HG03565 (cell line): ENCODE measurements at regions not wholly inside any gene's neighbourhood (a gene's known extent, or its start where the extent isn't known, plus 50 kb on each side); places are given as distances from the start of the nearest gene placed in this dataset.

Experiments used
- ATAC-seq: cut with Tn5 transposase; IDR thresholded peaks from one replicate; pipeline ENCODE4 v1.9.1; 2021; ENCODE audit warnings: mild to moderate bottlenecking, moderate library complexity; ENCODE audit not compliant: unreplicated experiment

DNA sequence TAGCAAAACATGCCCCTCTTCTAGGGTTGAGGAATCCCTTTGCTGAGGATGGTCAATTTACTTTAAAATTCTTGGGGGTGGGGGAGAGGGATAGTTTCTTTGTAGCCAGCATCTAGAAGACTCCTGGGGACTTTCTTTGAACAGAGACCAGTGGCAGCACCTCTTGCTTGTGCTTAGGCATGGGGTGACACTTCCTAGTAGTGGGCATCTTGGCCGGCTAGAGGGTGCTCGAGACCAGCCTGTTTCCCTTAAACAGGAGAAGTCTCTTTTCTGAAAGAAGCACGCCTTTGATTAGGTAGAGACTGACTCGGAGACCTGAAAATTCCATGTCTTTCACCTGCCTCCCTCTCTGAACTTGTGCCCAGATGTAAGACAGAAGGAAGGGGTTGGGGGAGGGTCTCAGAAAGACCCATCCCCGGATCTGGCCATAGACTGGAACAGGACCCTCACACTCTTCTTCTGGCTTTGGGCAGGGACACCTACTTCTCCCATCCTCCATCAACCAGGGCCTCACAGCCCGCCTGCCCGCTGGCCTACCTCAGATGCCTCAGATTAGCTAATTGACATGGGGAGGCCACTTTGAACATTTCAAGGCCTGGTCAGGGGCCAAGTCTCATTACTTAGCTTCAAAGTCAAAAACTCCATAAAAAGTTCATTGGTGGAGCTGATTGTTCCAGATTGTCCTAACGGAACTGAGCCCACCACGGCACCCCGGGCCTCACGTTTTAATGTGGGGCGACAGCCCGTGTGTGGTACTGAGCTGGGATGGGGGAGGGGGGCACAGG is 172.2 kb downstream of the CDC5L start:
- ATAC-seq, result no peak

DNA sequence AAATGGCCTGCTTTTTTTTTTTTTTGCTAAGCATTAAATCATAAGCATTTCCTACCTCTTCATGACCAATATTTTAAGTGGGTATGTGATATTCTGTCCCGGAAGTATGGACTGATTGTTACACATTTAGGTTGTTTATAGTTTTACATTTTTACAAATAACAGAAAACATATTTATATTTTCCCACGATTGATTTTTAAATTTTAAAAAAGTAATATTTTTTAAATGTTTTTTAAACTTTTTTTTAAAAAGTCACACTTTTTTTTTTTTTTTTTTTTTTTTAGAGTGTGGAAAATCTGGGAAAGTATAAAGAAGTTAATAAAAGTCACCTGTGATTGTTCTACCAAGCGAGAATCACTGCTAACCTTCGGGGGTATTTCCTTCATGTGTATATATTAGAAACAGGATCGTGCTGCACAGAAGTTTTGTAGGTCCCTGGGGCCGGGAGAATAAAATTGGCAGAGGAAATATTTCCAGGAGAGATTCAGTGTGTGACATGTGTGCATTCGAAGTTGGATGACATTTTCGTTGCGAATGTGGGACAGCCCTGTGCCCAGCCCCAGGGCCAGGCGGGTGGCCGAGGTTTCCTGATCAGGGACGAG is 173.1 kb downstream of the CDC5L start:
- ATAC-seq, result no peak

DNA sequence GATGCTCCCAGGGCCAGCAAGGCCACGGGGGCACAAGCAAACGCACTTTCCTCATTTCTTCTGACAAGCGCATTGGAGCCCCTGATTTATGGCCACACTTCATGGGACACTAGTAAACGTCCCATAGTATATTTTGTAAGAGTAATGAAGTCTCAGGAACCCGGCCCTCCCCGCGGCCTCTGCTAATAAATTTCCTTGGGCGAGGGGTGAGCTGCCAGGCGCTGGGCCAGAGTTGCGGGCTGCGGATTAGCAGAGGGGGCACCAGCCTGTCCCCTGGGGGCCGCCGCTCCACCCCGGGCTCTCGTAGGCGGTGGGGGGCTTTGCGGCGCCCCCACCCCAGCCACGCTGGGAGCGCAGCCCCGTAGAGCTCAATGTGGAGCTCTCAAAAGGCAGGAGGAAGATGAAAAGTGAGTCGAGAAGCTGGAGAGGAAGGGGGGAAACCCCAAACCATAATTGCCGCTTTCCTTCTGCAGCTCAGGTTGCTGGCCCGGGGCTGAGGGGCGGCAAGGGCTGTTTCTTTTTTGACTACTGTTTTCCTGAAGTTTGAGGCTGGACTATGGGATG is 173.6 kb downstream of the CDC5L start:
- no peak for ATAC-seq

DNA sequence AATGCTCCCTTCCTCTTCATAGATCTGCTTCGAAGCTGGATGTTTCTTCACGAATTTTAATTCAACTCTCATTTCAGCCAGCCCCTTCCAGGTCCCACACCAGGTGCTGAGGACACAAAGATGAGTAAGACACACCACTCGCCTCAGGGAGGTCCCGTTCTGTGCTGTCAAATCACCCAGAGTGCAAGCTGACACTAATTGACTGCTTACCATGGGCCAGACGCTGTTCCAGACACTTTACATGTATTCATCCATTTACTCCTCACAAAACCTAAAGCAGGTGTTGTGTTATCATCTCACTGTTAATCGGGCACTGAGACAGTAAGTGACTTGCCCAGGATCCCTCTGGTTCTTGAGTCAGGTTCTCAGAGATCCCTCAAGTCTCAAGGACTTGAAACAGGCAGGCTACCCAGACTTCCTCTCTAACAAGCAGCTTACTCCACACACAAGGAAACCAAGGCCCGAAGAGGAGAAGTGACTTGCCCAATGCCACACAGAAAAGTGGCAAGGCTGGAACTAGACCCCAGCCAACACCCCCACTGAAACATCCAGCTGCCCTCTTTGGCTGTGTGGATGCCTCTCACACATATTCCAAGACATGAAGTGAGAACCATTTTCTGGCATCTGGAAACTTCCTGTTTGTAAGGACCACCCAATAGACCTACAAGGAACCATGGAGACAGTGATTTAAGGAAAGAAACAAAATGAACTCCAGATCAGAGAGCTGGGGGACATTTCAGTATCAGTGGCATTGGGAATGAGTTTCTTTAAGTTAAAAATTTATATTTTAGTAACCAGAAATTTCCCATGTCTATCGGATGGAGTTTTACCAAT is 174.5 kb downstream of the CDC5L start:
- ATAC-seq, result no peak

DNA sequence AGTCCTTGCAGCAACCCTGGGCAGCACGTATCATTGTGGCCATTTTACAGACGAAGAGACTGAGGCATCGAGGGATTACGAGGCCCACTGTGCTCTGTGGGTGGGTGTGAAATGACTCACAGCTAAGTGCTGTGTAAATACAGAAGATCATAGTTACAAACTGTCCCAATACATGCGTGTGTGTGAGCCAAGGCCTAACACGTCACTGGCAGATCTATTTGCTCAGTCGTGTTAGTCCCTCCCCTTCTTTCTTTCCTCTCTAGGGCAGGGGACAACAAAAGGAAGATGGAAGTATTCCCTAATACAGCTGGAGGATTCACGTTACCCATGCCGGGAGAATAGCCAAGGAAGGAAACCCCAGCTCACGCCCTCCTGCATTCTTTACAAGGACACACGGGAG is 175.9 kb downstream of the CDC5L start:
- no peak for ATAC-seq

DNA sequence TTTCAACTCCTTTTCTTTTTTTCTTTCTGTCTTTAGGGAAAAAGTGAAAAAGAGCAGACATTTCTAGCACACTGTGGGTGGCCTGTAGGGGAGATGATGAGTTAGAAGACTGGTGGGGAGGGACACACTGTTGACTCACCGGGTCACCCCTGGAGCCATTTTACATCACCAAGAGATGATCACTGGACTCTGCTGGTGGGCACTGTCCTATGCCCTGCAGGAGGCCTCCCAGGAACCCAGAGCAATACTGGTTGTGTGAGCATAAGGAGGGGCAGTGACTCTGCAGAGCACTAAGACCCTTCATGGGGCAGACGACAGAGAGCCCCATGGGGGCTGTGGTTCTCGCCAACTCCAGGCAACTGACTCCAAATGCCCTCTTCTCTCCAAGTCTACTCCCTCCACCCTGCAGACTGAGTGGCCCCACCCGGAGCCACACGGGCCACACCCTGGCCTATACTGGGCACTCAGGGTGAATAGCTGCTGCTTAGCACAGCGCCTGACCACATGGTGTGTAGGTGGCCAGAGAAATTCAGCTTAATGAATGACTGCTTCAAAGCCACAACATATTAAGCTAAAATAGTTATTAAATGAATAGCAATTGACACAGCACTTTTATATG is 177.5 kb downstream of the CDC5L start:
- no peak for ATAC-seq

DNA sequence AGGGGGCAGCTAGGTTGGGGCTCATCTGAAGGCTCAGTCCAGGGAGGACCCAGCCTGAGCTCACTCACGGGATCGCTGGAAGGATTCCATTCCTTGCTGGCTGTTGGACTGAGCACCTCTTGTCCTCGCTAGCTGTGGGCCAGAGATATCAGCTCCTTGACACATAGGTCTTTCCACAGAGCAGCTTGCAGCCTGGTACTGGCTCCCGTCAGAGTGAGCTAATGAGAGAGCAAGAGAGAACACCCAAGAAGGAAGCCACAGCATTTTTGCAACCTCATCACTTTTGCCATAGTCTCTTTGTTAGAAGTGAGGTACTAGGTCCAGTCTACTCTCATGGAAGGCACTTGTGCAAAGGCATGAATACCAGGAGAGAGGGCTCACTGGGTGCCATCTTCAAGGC is 179.9 kb downstream of the CDC5L start:
- no peak for ATAC-seq

DNA sequence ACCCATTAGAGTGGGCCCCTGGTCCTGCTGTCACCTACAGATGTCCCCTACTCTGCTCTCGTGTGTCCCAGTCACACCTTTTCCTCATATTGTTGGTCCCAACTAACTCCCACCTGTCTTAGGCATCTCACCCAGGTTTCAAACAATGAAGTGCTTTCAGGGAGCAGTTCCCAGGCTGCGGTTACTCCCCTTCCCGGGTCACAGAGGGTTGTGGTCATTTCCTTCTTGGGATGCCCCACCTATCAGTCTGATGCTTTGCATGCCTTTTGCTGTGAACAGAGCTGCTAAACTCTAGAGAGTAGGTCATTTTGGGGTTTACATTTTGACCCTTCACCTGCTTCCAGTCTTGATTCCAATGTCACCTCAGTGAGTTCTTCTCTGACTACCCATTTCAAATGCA is 181.6 kb downstream of the CDC5L start:
- no peak for ATAC-seq

DNA sequence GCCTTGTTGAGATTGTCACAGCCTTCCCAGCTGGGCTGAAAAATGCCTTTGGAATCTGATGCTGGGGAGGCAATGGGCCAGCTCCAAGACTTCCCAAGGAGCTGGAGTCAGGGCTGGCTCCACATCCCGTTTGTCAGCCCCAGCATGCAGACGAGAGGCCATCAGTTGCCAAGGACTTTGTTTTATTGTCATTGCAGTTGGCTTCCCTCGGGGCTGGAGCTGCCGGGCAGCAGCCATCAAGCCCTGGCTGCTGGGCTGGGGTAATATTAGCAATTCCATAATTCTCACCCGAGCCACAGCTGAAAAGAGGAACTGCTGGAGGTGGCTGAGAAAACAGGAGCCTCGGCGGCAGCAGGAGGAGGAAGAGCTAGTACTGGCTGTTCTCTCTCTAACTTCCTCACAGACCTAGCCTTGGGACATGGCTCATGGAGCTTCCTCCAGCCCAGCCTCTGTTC is 182.5 kb downstream of the CDC5L start:
- ATAC-seq, result no peak

DNA sequence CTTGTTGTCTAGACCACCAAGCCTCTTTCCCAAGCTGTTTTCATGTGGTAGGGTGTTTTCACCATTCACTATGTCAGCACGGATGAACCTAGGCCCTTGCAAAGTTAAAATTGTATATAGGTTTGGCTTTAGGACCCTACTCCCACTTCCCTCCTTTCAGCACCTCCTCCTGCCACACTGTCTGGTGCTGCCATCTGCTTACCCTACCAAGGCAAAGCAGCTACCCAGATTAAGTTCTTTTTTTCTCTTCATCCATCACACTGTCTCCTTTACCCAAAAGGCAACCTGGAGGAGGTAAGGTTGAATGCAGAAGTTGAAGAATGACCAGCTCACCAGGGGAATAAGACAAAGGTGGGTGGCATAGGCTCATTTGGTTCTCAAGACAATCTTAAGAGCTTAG is 184.0 kb downstream of the CDC5L start:
- ATAC-seq, result no peak

DNA sequence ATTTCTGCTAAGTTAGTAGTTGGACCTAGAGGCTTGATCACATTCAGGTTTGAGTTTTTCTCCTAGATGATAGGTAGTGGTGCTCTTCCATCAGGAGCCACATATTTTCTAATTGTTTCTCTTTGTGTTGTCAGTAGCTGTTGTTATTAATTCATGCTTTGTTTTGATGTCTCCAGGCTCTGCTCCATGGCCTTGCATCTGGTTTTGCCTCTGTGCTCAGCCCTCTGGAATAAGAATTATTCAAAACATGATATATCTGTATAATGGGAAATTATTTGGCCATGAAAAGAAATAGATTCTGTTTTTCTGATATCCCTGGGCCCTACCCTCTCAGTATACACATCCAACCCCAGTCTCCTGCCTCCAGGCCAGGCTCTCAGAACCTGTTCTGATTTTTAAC is 184.8 kb downstream of the CDC5L start:
- ATAC-seq, result no peak

DNA sequence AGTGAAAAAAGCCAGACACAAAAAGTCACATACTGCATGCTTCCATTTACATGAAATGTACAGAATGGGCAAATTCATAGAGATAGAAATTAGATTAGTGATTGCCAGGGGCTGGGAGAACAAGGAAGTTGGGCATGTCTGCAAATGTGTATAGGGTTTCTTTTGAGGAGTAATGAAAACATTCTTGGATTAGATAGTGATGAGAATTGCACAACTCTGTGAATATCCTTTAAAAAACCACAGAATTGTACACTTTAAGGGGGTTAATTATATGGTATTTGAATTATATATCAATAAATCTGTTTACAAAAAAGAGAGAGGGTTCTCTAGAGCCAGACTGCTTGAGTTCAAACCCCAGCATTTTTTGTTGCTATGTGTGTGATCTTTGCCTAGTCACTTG is 188.1 kb downstream of the CDC5L start:
- ATAC-seq, result no peak

DNA sequence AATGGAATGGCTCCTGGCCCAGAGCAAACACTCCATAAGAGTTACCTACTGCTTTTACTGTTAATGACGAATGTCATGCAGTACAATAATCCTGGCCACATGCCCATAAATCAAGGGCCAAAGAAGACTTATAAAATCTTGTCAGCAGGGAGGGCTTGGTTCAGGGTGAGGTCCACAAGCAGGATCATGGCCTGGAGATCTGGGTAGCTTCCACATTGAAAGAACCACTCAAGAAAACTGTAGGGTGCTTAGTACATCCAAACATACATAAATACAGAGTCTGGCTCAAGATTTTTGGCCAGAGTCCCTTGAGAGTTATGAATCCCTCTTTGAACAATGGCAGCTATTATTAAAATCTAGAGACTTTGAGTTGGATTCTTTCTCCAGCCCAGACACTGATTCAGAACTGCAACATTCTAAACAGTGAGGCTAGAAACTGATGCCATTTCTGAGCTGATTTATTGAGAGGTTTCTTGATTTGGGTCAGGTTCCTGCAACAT is 188.7 kb downstream of the CDC5L start:
- no peak for ATAC-seq

DNA sequence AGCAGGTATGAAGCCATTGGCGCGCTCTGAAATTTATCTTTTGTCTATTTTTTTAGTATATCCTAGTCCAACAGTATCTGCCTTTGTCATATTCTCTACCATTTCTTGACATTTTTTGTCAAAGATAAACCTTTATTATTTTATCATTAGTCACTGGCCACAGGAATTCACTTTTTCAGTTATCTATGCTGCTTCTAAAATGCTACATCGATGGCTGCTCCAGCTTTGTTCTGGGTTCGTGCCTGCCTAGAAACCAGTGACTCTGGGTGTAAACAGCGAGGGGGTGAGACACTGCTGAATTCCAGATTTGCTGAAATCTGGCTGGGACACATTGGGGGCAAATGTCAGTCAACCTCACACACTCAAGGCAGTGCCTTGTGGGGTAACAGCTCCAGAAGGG is 193.4 kb downstream of the CDC5L start:
- no peak for ATAC-seq

DNA sequence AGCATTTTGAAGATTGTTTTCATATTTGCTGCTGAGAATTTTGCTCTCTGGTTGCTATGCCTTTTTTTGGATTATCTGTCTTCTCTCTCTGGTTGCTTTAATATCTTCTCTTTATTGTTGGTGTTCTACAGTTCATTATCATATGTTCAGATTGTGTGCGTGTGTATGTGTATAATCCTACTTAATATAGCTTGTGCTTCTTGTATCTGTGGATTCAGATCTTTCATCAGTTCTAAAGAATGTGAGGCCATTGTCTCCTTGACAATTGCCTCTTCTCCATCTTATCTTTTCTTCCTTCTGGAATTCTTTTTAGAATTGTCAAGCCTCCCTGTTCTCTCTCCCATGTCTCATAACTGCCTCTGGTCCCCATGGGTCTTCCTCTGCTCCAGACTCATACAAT is 195.4 kb downstream of the CDC5L start:
- ATAC-seq, result no peak

DNA sequence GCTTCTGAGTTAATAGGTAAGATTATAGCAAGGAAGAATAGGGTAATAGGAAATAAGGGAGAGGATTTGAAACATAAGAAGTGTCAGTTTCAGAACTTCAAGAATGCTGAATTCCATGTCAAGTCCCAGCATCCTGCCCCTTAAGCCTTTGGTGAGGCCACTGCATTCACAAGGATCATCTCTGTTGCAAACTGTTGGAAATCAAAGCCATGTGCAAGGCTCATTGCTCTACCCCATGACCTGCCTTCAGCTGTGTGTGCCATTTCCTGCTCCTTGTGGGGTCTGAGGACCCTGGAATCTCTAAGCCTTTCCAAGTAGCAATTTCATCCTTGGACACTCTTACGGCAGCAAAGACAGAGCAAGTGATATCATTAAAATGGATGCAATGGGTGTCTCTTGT is 203.0 kb downstream of the CDC5L start:
- no peak for ATAC-seq

DNA sequence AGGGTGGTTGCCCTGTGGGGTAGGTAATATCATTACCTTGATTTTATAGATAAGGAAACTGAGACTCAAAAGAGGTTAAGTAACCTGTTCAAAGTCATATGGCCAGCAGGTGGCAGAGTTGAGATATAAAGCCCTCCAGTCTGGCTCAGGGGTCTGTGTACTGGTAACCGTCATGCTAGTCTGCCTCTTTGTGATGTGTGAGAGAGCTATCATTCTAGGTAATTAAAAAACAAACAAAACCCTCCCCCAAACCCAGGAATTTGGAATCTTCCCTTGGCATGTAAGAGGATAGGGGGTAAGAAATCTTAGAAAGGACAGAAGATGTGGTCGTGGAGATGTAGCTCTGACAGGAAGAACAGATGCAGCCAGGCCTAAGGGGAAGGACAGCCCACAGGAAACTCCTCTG is 206.0 kb downstream of the CDC5L start:
- ATAC-seq, result no peak

DNA sequence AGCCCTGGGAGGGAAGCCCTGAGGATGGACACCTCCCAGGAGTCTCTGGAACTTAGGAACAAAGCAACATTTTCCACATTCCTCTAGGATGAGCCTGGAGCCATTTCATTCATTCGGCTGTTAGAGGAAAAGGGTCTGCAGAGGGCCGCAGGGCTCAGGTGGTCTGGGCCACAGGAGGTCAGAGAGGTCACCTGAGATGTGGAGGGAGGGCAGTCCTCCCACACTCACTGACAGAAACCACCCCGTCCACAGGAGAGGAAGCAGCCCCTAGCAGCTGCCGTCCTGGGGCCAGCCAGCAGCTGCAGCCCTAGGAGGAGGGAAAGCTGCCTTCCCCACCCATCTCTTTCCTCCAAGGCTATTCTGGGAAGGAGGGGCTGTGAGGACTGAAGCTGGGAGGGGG is 207.0 kb downstream of the CDC5L start:
- ATAC-seq, result no peak

DNA sequence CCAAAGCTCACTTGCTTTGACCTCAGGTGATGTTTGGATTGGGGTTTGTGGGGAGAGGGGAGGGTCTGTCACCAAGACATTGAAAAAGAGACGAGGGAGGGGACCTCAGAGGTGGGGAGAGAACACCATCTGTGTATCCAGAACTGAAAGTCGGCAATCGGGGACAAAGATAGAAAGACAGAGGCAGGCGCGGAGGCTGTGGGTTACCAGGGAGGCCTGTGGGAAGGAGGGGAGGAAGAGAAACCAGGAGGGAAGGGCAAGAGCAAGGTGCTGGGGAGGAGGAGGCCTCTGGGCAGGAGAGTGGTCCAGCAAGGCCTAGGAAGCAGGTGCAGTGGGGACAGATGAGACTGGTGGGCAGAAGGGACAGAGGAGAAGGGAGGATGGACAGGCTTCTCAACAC is 211.2 kb downstream of the CDC5L start:
- ATAC-seq, result no peak

DNA sequence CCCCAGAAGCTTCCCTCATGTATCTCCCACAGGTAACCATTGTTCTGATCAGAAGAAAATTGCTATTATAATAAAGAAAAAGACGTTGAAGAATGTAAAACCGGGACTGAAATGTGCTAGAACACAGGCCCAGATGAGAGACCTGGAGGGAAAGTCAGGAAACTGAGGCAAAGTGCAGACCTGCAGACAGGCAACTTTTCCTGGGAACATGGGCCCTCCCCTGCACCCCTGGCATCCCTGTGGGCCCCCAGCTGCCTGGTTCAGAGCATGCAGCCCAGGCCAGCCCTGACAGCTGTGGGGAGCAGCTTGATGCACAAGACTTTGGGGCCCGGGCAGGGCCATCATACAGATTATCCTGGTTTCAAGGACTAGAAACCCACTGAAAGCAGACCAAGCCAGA is 212.2 kb downstream of the CDC5L start:
- no peak for ATAC-seq
